NT2/D1 (cell line): ENCODE measurements at regions not wholly inside any gene's neighbourhood (a gene's known extent, or its start where the extent isn't known, plus 50 kb on each side); places are given as distances from the start of the nearest gene placed in this dataset.

ENCODE experiments used
- YY1 ChIP-seq: IDR thresholded peaks from 2 replicates; pipeline ENCODE4 v1.6.1; 2011; ENCODE audit not compliant: insufficient read length, insufficient read depth
- ZNF274 ChIP-seq: IDR thresholded peaks from 2 replicates; pipeline ENCODE4 v1.6.1; 2011; ENCODE audit warnings: mild to moderate bottlenecking, low read depth, low read length

GRCh38 chr3:20322085-20322484, 136.1 kb upstream of the SGO1 start:
- TF ChIP-seq ZNF274: no peak
- no peak for TF ChIP-seq YY1
